ENCODE measurements at regions not wholly inside any gene's neighbourhood (a gene's known extent, or its start where the extent isn't known, plus 50 kb on each side); places are given as distances from the start of the nearest gene placed in this dataset.

DNA sequence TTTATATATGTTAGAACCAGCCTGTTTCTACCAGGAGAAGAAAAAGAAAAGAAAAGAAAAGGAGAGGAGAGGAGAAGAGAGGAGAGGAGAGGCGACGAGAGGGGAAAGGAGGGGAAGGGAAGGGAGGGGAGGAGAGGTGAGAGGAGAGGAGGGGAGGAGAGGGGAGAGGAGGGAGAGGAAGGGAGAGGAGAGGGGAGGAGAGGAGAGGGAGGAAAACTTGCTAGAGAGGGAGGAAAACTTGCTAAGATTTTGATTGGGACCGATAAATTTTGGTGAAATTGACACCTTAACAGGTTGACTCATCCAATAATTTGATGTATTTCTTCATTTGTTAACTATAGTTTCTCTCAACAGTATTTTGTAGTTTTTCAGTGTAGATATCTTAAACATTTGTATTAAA is 164.0 kb upstream of the SYT1 start:
- H4K91ac ChIP-seq (ENCODE audit: insufficient read depth, low read depth, low read length): no peak overlapping the region
- H2BK120ac ChIP-seq (ENCODE audit: low read depth, low read length): no peak overlapping the region
- no peak overlapping the region for H3K18ac ChIP-seq (ENCODE audit: low read depth, low read length)
- no peak overlapping the region for H3K27ac ChIP-seq (ENCODE audit: insufficient read depth, low read length)
- H3K4me3 ChIP-seq (ENCODE audit: insufficient read depth, low read depth, low read length): no peak overlapping the region
- no peak overlapping the region for H2BK20ac ChIP-seq (ENCODE audit: low read depth, low read length)
- TF ChIP-seq MAFK (IDR thresholded peaks at IDR 0.05; ENCODE audit: low read depth, low read length): no peak
- no peak for TF ChIP-seq CHD1 (IDR thresholded peaks at IDR 0.05; ENCODE audit: low read depth, low read length)
- TF ChIP-seq CEBPB (IDR thresholded peaks at IDR 0.05; ENCODE audit: low read depth, low read length): no peak
- no peak for TF ChIP-seq POLR2A (IDR thresholded peaks at IDR 0.05; ENCODE audit: low read depth, low read length)
- DNase-seq: no peak
- H3K9me1 ChIP-seq (ENCODE audit: insufficient read depth, low read length): no peaks in the 10 kb centered on the region; the same call in 1 of the 2 replicates
- WGBS, 2 experiments (ENCODE audit: extremely low coverage in 2 of 2, insufficient read length in 1 of 2): 100% methylated on average over 2 of the region's 3 CpGs
- H2BK15ac ChIP-seq (ENCODE audit: low read depth, low read length): no peak overlapping the region
- CTCF ChIA-PET: no interaction called here
- POLR2A ChIA-PET (ENCODE audit: unreplicated experiment): no interaction called here
- no peak overlapping the region; the same call in 1 of the 2 replicates for H2AK5ac ChIP-seq (ENCODE audit: low read depth, low read length)
- no peaks in the 10 kb centered on the region for H3K9me3 ChIP-seq (ENCODE audit: control insufficient read depth, insufficient read depth, low read length)
- H2AK9ac ChIP-seq (replicated peaks; ENCODE audit: low read depth, low read length, poor library complexity): no peak overlapping the region
- H3K56ac ChIP-seq (ENCODE audit: extremely low read depth, insufficient read depth, low read length): no peak overlapping the region
- no peaks in the 10 kb centered on the region for H3K27me3 ChIP-seq (ENCODE audit: control insufficient read depth, insufficient read depth, low read length)
- H4K8ac ChIP-seq (ENCODE audit: low read depth in 2 of 2, low read length in 2 of 2): no peak overlapping the region
- no TSS peak for BruUV-seq (replicated peaks)
- peaks cover 2% of the 10 kb centered on the region; the same call in 1 of the 2 replicates for H3K4me1 ChIP-seq (ENCODE audit: control insufficient read depth, insufficient read depth, low read length)
- no peak overlapping the region for H3K14ac ChIP-seq (replicated peaks; ENCODE audit: low read depth, low read length)
- no peaks in the 10 kb centered on the region for H4K20me1 ChIP-seq (ENCODE audit: insufficient read depth, low read length)
- intact Hi-C loops (cut with micrococcal nuclease) (no loop called here), dilution Hi-C loops (cut with HindIII; ENCODE audit: low sequenced_read_pairs, unreplicated experiment) (no loop called here), in situ Hi-C loops (cut with MboI; ENCODE audit: low sequenced_read_pairs) (no loop called here)
- H3K9ac ChIP-seq (ENCODE audit: low read depth, low read length): no peak overlapping the region
- no peak overlapping the region for H2BK5ac ChIP-seq (ENCODE audit: low read depth, low read length, poor library complexity, severe bottlenecking)
- H3K36me3 ChIP-seq (ENCODE audit: control insufficient read depth, insufficient read depth, low read length): no peaks in the 10 kb centered on the region
- H3K4ac ChIP-seq (ENCODE audit: low read depth, low read length): no peak overlapping the region; the same call in 1 of the 2 replicates
- no peak for ATAC-seq (ENCODE audit: low read depth)
- no peaks in the 10 kb centered on the region for H3K79me1 ChIP-seq (ENCODE audit: low read depth in 1 of 2, low read length in 2 of 2)
- H3K4me2 ChIP-seq (ENCODE audit: low read depth, low read length): no peak overlapping the region
- no peak overlapping the region for H2AFZ ChIP-seq (replicated peaks; ENCODE audit: low read length, poor library complexity)
- H3K23ac ChIP-seq (ENCODE audit: low read depth, low read length): no peak overlapping the region
- no peak overlapping the region for H4K5ac ChIP-seq (ENCODE audit: low read depth, low read length)
